Neuronal stem cell (in vitro differentiated cells): ENCODE measurements at regions not wholly inside any gene's neighbourhood (a gene's known extent, or its start where the extent isn't known, plus 50 kb on each side); places are given as distances from the start of the nearest gene placed in this dataset.

Experiments used
- DNase-seq: peaks from one replicate; pipeline ENCODE4 v3.0.0-alpha.2; 2013; ENCODE audit warnings: low spot score
- H2AFZ ChIP-seq: one replicate; pipeline ENCODE4 v1.6.1; 2013; ENCODE audit warnings: mild to moderate bottlenecking, low read length, inconsistent platforms
- H2AK5ac ChIP-seq: 2 replicates; pipeline ENCODE4 v1.6.1; 2013; ENCODE audit warnings: low read depth, mild to moderate bottlenecking, inconsistent platforms, low read length, moderate library complexity, mixed read lengths
- H2BK120ac ChIP-seq: 2 replicates; pipeline ENCODE4 v1.6.1; 2013; ENCODE audit warnings: low read depth, mild to moderate bottlenecking, inconsistent platforms, low read length, moderate library complexity, mixed read lengths
- H2BK12ac ChIP-seq: one replicate; pipeline ENCODE4 v1.6.1; 2013; ENCODE audit warnings: low read length, inconsistent platforms
- H2BK15ac ChIP-seq: 2 replicates; pipeline ENCODE4 v1.6.1; 2013; ENCODE audit warnings: mild to moderate bottlenecking, low read length, inconsistent platforms, mixed read lengths
- H2BK5ac ChIP-seq: one replicate; pipeline ENCODE4 v1.6.1; 2013; ENCODE audit warnings: inconsistent platforms, mild to moderate bottlenecking, low read length, moderate library complexity
- H3K14ac ChIP-seq: one replicate; pipeline ENCODE4 v1.6.1; 2013; ENCODE audit warnings: low read length, inconsistent platforms
- H3K18ac ChIP-seq: 2 replicates; pipeline ENCODE4 v1.6.1; 2013; ENCODE audit warnings: low read length, inconsistent platforms
- H3K23ac ChIP-seq: 2 replicates; pipeline ENCODE4 v1.6.1; 2013; ENCODE audit warnings: low read depth, mild to moderate bottlenecking, mixed read lengths, low read length, inconsistent platforms; ENCODE audit not compliant: poor library complexity
- H3K27ac ChIP-seq: replicated peaks from 3 replicates; pipeline ENCODE4 v1.5.1; 2013; ENCODE audit warnings: low read length, inconsistent platforms
- H3K27me3 ChIP-seq, 3 experiments: 2 replicates each; pipeline ENCODE4 v1.6.1; 2013; ENCODE audit warnings: low read length in 3 of 3, mild to moderate bottlenecking in 2 of 3, inconsistent platforms in 1 of 3, low read depth in 1 of 3, mixed read lengths in 1 of 3, moderate library complexity in 1 of 3; ENCODE audit not compliant: control insufficient read depth in 3 of 3, insufficient read depth in 3 of 3
- H3K36me3 ChIP-seq, 2 donors: replicated peaks in 1 of 2; 2 replicates each; pipeline ENCODE4 v1.6.1; 2013; ENCODE audit warnings: low read length in 2 of 2; ENCODE audit not compliant: control insufficient read depth in 2 of 2, insufficient read depth in 2 of 2
- H3K4ac ChIP-seq: 2 replicates; pipeline ENCODE4 v1.6.1; 2013; ENCODE audit warnings: inconsistent platforms, mild to moderate bottlenecking, low read length, moderate library complexity
- H3K4me1 ChIP-seq, 2 donors: 1 replicate in 1 of 2; 2 replicates in 1 of 2; pipeline ENCODE4 v1.6.1; 2013; ENCODE audit warnings: low read length in 2 of 2, low read depth in 1 of 2; ENCODE audit not compliant: control insufficient read depth in 2 of 2, insufficient read depth in 1 of 2
- H3K4me2 ChIP-seq: one replicate; pipeline ENCODE4 v1.6.1; 2013; ENCODE audit warnings: mild to moderate bottlenecking, low read length, inconsistent platforms; ENCODE audit not compliant: insufficient read depth, poor library complexity, severe bottlenecking
- H3K4me3 ChIP-seq, 2 donors: 2 replicates each; pipeline ENCODE4 v1.5.1; 2013; ENCODE audit warnings: low read length in 2 of 2, mild to moderate bottlenecking in 2 of 2, inconsistent platforms in 1 of 2, moderate library complexity in 1 of 2
- H3K79me1 ChIP-seq: one replicate; pipeline ENCODE4 v1.6.1; 2013; ENCODE audit warnings: low read depth, mild to moderate bottlenecking, inconsistent platforms, low read length, moderate library complexity
- H3K9ac ChIP-seq: one replicate; pipeline ENCODE4 v1.6.1; 2013; ENCODE audit warnings: mild to moderate bottlenecking, low read depth, low read length, inconsistent platforms; ENCODE audit not compliant: poor library complexity
- H3K9me3 ChIP-seq, 2 donors: replicated peaks in 1 of 2; 2 replicates each; pipeline versions ENCODE3 to v1.6.1; 2013; ENCODE audit warnings: low read length in 2 of 2, mild to moderate bottlenecking in 2 of 2, inconsistent platforms in 1 of 2, low read depth in 1 of 2, mixed read lengths in 1 of 2, moderate library complexity in 1 of 2; ENCODE audit not compliant: control insufficient read depth in 2 of 2, insufficient read depth in 1 of 2
- H4K8ac ChIP-seq: one replicate; pipeline ENCODE4 v1.6.1; 2013; ENCODE audit warnings: low read depth, mild to moderate bottlenecking, inconsistent platforms, low read length, moderate library complexity
- H4K91ac ChIP-seq: one replicate; pipeline ENCODE4 v1.6.1; 2013; ENCODE audit warnings: low read length, low read depth, mild to moderate bottlenecking, inconsistent platforms; ENCODE audit not compliant: poor library complexity
- WGBS, 2 donors: extraction: QIAGEN DNeasy Blood & Tissue Kit; methylation state at CpG; one replicate each; pipeline ENCODE4 v1.1.7; 2013; ENCODE audit warnings: missing lambda C conversion rate in 2 of 2, mixed read lengths in 1 of 2; ENCODE audit not compliant: insufficient read length in 2 of 2, insufficient replicate concordance in 1 of 2; ENCODE audit errors: extremely low coverage in 2 of 2; 5-methylcytosine and 5-hydroxymethylcytosine counted together

DNA sequence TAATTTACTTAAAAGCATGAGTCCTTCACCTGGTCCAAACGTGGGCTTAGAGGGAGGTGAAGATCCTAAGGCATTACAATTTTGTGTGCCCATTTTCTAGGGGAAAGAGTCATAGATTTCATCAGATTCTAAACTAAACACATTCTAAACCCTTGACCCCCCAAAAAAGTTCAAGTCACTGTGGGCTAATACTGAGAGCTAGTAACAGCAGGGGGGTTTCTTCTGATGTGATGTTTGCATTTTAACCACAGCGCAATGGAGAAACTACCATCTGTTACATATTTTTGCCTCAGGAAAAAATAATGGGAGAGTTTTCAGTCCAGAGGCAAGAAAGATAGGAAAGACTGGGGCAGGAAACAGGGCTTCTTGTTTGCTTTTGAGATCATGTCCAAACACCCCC, 110.8 kb upstream of the SLC1A3 start:
- no peak overlapping the region for H3K14ac ChIP-seq
- no peak overlapping the region for H2BK12ac ChIP-seq
- no peak overlapping the region for H4K8ac ChIP-seq
- H3K27me3 ChIP-seq: peaks cover 0 to 2% (median 0%) of the 10 kb centered on the region in 3 experiments
- H3K4ac ChIP-seq: no peak overlapping the region
- H3K4me3 ChIP-seq: no peak overlapping the region
- no peak overlapping the region for H2BK5ac ChIP-seq
- peaks cover 0 to 7% of the 10 kb centered on the region in 2 donors for H3K4me1 ChIP-seq
- H3K23ac ChIP-seq: no peak overlapping the region
- no peak overlapping the region for H3K9ac ChIP-seq
- no peaks in the 10 kb centered on the region for H3K79me1 ChIP-seq
- H2BK120ac ChIP-seq: no peak overlapping the region
- no peak for DNase-seq
- H3K36me3 ChIP-seq: no peaks in the 10 kb centered on the region
- no peak overlapping the region for H2AFZ ChIP-seq
- H2BK15ac ChIP-seq: no peak overlapping the region
- H3K4me2 ChIP-seq: no peak overlapping the region
- H2AK5ac ChIP-seq: no peak overlapping the region
- no CpG with 5 or more reads among the region's 2 CpGs for WGBS, 2 donors
- H3K27ac ChIP-seq: no peak overlapping the region
- no peak overlapping the region for H4K91ac ChIP-seq
- H3K9me3 ChIP-seq: no peaks in the 10 kb centered on the region
- H3K18ac ChIP-seq: no peak overlapping the region

DNA sequence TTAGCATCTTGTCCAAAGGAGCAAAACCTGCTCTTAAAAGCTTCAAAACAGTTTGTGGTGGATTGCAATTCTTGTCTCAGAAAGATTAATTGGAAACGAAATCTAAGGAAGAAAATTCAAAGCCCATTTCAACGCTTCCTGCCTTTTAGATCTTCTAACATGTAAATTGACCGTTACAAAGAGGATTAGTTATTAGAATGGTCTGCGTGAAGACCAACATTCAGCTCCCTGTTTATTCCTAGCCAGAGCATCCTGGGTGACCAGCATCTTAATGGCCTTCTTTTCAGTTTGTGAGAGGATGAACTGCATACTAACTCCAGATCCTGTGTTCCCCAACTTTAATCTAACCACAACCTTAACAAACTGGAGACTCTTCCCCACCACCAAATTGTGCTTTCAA, 109.9 kb upstream of the SLC1A3 start:
- peaks cover 0 to 2% (median 0%) of the 10 kb centered on the region in 3 experiments for H3K27me3 ChIP-seq
- no peaks in the 10 kb centered on the region for H3K79me1 ChIP-seq
- no peak for DNase-seq
- no peaks in the 10 kb centered on the region for H3K9me3 ChIP-seq
- peak overlapping the region; percentile 12 for H2AFZ ChIP-seq
- WGBS, 2 donors: no CpG with 5 or more reads among the region's 4 CpGs
- H2BK120ac ChIP-seq: no peak overlapping the region
- no peak overlapping the region for H3K9ac ChIP-seq
- H3K4me3 ChIP-seq: no peak overlapping the region
- no peak overlapping the region for H3K23ac ChIP-seq
- H2BK5ac ChIP-seq: no peak overlapping the region
- H2AK5ac ChIP-seq: no peak overlapping the region
- H3K14ac ChIP-seq: no peak overlapping the region
- no peak overlapping the region for H3K27ac ChIP-seq
- H3K18ac ChIP-seq: no peak overlapping the region
- no peaks in the 10 kb centered on the region for H3K36me3 ChIP-seq
- peaks cover 0 to 7% of the 10 kb centered on the region in 2 donors for H3K4me1 ChIP-seq
- H2BK12ac ChIP-seq: no peak overlapping the region
- no peak overlapping the region for H2BK15ac ChIP-seq
- H4K8ac ChIP-seq: no peak overlapping the region
- H3K4ac ChIP-seq: no peak overlapping the region
- H3K4me2 ChIP-seq: no peak overlapping the region
- H4K91ac ChIP-seq: no peak overlapping the region

DNA sequence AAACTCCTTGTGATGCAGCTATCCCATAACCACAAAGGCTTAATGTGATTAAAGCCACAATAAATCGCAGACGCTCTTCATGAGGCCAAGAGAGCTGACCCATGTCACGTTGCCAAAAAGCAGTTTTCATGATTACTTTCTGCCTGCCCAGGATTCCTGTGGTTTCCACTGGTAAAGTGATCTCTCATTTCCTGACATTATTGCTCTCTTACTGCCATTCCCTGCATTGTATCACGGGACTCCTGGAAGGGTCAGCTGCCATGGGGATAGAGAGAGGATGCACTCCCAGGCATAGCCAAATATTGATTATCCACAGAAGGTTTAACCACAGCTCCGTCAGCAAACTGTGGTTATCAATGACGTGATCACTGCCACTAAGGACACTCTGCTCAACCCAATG, 103.8 kb upstream of the SLC1A3 start:
- Histone ChIP-seq H3K27ac (no peak overlapping the region), H3K4me1 (peaks cover 0 to 6% of the 10 kb centered on the region in 2 donors), H3K4me2 (no peak overlapping the region), H3K27me3 (no peaks in the 10 kb centered on the region), H4K8ac (no peak overlapping the region), H2BK12ac (no peak overlapping the region), H2BK5ac (no peak overlapping the region), H3K9ac (no peak overlapping the region), H3K4ac (no peak overlapping the region), H3K36me3 (no peaks in the 10 kb centered on the region), H3K23ac (no peak overlapping the region), H2AK5ac (no peak overlapping the region), H3K9me3 (no peaks in the 10 kb centered on the region), H3K4me3 (no peak overlapping the region), H2BK120ac (no peak overlapping the region), H4K91ac (no peak overlapping the region), H3K14ac (no peak overlapping the region), H3K79me1 (no peaks in the 10 kb centered on the region), H2AFZ (no peak overlapping the region), H2BK15ac (no peak overlapping the region), H3K18ac (no peak overlapping the region)
- no CpG with 5 or more reads among the region's 6 CpGs for WGBS, 2 donors
- no peak for DNase-seq

DNA sequence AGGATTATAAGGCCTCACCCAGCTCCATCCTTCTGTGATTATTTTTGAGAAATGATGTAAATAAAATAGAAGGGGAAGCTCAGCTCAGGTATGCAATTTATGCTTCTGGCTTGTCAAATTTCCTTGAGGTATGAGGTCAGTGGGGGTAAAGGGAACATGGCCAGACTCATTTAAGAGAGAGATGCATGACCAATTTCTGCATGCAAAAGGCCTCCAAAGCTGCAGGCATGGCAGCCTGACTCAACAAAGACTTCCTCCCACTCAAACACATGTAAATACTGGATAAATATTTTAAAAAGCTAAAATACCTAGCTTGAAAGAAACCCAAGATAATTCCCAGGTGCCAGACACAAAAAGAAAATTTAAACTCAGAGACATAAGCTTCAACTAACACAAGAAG, 101.4 kb upstream of the SLC1A3 start:
- Histone ChIP-seq H2BK120ac (no peak overlapping the region), H3K27ac (no peak overlapping the region), H3K4me2 (no peak overlapping the region), H3K27me3 (no peaks in the 10 kb centered on the region), H3K4ac (no peak overlapping the region), H3K9ac (no peak overlapping the region), H3K23ac (no peak overlapping the region), H2AFZ (no peak overlapping the region), H2BK12ac (no peak overlapping the region), H2AK5ac (no peak overlapping the region), H2BK5ac (no peak overlapping the region), H3K9me3 (no peaks in the 10 kb centered on the region), H4K8ac (no peak overlapping the region), H2BK15ac (no peak overlapping the region), H3K79me1 (no peaks in the 10 kb centered on the region), H3K4me3 (no peak overlapping the region), H3K4me1 (peaks cover 2 to 6% of the 10 kb centered on the region in 2 donors), H3K36me3 (no peaks in the 10 kb centered on the region), H4K91ac (no peak overlapping the region), H3K18ac (no peak overlapping the region), H3K14ac (no peak overlapping the region)
- DNase-seq: no peak
